Posterior cingulate gyrus (tissue), 11 donors: ENCODE measurements at regions not wholly inside any gene's neighbourhood (a gene's known extent, or its start where the extent isn't known, plus 50 kb on each side); places are given as distances from the start of the nearest gene placed in this dataset.
"Not testable (repeated sequence)": the region's sequence is repeated elsewhere in the genome, so short reads cannot be mapped to it uniquely, and the experiment has no call there.

Source experiments
- DNase-seq, 10 donors: peaks; one replicate each; pipeline versions ENCODE4 v3.0.0 to v3.0.0-alpha.2; 2020 to 2021; ENCODE audit warnings: mixed read lengths in 3 of 10
- intact Hi-C: fragments of 100-400 bp; cut with DNase I; formaldehyde crosslinking; loops from one replicate; pipeline ENCODE4 v1.15.1; 2023

DNA sequence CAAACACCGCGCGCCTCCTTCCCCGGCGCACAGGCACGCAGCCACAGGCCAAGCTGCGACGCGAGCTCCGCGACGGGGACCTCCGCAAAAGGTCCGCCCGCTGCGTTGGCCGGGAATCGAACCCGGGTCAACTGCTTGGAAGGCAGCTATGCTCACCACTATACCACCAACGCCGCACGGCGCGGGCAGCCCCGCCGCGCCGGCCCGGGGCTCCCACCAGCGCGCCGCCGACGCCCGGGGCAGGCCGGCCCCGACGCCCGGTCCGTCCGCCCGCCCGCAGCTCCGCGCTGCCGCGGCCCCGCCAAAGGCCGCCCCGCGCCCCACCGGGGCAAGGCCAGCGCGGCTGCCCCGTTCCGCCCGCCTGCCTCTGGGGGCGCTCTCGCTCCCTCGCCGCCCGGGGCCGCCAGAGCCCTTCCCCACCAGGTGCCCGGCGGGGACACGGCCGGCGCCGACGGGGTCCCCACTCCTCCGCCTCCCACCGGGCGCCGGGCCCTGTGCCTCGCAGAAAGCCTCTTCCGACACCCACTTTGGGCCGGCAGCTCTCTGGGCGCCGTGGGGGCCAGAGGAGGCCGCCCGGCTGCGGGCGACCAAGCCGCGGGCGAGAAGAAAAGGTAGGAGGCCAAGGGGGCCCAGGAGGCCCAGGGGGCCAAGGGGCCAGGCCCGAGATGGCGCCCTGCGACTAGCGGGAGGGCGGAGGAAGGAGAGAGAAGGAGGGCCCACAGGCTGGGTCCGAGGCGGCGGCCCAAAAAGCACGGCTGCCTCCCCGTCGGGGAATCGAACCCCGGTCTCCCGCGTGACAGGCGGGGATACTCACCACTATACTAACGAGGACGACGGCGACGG is 50.2 kb upstream of the FCGR2A start:
- DNase-seq, intact Hi-C loops: not testable (repeated sequence)

DNA sequence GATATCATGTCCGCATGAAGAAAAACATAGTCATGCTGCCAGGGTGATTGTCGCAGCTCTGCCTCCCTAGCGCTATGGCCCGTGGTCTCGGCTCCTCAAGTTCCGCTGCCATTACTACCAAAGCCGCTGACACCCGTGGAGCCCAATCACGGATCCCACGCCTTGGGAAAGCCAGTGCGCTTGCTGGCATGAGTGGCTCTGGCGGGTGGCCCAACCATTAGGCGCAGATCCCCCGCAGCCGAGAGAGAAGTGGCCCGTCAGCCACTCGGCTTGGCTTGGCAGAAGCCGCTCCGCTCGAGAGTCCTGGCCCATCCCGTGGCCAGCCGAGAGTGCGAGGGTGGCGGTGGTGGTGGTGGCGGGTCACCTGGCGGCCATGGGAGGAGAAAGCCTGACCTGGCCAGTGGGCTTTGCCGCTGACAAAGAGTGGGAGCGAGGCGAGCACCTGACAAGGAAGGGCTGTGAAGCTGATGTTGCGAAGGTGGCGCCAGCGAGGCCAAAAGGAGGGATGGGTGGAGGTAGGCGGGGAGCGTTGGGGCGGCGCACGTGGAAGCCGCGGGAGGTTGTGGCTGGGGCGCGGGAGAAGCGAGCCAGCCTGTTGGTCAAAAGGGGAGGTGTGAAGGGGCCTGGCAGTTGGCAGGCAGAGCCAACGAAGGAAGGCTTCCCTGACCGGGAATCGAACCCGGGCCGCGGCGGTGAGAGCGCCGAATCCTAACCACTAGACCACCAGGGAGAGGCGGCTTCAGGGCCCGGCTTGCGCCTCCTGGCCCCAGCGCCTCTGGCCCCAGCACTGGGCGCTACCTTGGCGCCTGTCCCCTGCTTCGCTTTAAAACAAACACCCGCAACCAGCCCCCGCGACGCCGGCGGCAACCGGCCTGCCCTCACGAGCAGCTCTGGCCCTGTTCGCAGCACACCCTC is 51.0 kb upstream of the FCGR2A start:
- intact Hi-C loops = not testable (repeated sequence)
- peak in 8 of 10 donors; percentile 4 to 91 (median 50) for DNase-seq

DNA sequence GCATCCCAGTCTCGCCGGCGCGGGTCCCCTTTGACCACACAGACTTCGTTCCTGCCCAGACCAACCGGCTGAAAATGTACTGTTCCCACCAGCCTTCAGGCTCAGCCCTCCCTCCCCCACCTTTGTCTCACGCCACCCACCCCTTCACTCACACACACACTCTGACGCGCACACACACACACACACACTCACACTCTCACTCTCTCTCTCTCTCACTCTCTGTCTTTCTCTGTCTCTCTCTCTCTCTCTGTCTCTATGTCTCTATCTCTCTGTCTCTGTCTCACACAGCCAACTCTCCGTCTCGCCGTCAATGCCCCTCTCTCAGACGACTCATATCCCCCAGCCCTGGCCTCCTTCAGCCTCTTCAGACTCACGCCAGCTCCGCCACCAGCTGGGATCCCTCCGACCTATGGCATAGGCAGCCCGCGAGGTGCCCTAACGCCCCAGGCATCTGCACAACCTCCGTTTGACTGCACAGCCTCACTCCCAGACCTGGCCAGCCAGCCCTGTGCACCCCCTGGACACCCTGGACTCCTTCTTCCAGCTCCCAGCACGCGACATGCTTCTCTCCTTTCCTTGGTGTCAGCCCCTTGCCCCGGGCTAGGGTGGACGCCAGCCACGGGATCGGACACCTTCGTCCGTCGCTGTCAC is 53.4 kb upstream of the FCGR2A start:
- intact Hi-C loops, DNase-seq: not testable (repeated sequence)

DNA sequence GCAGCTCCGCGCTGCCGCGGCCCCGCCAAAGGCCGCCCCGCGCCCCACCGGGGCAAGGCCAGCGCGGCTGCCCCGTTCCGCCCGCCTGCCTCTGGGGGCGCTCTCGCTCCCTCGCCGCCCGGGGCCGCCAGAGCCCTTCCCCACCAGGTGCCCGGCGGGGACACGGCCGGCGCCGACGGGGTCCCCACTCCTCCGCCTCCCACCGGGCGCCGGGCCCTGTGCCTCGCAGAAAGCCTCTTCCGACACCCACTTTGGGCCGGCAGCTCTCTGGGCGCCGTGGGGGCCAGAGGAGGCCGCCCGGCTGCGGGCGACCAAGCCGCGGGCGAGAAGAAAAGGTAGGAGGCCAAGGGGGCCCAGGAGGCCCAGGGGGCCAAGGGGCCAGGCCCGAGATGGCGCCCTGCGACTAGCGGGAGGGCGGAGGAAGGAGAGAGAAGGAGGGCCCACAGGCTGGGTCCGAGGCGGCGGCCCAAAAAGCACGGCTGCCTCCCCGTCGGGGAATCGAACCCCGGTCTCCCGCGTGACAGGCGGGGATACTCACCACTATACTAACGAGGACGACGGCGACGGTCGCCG is 57.4 kb upstream of the FCGR2A start:
- DNase-seq, intact Hi-C loops: not testable (repeated sequence)

DNA sequence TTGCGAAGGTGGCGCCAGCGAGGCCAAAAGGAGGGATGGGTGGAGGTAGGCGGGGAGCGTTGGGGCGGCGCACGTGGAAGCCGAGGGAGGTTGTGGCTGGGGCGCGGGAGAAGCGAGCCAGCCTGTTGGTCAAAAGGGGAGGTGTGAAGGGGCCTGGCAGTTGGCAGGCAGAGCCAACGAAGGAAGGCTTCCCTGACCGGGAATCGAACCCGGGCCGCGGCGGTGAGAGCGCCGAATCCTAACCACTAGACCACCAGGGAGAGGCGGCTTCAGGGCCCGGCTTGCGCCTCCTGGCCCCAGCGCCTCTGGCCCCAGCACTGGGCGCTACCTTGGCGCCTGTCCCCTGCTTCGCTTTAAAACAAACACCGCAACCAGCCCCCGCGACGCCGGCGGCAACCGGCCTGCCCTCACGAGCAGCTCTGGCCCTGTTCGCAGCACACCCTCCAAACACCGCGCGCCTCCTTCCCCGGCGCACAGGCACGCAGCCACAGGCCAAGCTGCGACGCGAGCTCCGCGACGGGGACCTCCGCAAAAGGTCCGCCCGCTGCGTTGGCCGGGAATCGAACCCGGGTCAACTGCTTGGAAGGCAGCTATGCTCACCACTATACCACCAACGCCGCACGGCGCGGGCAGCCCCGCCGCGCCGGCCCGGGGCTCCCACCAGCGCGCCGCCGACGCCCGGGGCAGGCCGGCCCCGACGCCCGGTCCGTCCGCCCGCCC is 58.1 kb upstream of the FCGR2A start:
- DNase-seq, intact Hi-C loops: not testable (repeated sequence)

DNA sequence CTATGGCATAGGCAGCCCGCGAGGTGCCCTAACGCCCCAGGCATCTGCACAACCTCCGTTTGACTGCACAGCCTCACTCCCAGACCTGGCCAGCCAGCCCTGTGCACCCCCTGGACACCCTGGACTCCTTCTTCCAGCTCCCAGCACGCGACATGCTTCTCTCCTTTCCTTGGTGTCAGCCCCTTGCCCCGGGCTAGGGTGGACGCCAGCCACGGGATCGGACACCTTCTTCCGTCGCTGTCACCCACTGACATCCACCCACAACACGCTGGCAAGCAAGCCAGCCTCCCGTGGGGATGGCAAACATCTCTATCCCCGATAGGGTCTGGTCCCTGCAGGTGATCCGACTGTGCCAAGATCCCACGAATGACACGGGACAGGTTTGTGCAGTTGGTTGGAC is 60.5 kb upstream of the FCGR2A start:
- intact Hi-C loops = not testable (repeated sequence)
- DNase-seq = peak in 8 of 10 donors; percentile 26 to 95 (median 42)

DNA sequence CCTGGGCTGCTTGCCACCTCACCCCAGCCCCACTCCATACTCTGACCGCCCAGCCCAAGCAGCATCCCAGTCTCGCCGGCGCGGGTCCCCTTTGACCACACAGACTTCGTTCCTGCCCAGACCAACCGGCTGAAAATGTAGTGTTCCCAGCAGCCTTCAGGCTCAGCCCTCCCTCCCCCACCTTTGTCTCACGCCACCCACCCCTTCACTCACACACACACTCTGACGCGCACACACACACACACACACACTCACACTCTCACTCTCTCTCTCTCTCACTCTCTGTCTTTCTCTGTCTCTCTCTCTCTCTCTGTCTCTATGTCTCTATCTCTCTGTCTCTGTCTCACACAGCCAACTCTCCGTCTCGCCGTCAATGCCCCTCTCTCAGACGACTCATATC is 61.0 kb upstream of the FCGR2A start:
- DNase-seq, intact Hi-C loops: not testable (repeated sequence)

DNA sequence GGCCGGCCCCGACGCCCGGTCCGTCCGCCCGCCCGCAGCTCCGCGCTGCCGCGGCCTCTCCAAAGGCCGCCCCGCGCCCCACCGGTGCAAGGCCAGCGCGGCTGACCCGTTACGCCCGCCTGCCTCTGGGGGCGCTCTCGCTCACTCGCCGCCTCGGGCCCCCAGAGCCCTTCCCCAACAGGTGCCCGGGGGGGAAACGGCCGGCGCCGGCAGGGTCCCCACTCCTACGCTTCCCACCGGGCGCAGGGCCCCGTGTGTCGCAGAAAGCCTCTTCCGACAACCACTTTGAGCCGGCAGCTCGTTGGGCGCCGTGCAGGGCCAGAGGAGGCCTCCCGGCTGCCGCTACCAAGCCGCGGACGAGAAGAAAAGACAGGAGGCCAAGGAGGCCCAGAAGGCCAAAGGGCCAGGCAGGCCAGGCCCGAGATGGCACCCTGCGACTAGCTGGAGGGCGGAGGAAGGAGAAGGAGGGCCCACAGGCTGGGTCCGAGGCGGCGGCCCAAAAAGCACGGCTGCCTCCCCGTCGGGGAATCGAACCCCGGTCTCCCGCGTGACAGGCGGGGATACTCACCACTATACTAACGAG is 64.9 kb upstream of the FCGR2A start:
- peak in 9 of 10 donors; percentile 13 to 94 (median 54) for DNase-seq
- intact Hi-C loops = no loop called here

DNA sequence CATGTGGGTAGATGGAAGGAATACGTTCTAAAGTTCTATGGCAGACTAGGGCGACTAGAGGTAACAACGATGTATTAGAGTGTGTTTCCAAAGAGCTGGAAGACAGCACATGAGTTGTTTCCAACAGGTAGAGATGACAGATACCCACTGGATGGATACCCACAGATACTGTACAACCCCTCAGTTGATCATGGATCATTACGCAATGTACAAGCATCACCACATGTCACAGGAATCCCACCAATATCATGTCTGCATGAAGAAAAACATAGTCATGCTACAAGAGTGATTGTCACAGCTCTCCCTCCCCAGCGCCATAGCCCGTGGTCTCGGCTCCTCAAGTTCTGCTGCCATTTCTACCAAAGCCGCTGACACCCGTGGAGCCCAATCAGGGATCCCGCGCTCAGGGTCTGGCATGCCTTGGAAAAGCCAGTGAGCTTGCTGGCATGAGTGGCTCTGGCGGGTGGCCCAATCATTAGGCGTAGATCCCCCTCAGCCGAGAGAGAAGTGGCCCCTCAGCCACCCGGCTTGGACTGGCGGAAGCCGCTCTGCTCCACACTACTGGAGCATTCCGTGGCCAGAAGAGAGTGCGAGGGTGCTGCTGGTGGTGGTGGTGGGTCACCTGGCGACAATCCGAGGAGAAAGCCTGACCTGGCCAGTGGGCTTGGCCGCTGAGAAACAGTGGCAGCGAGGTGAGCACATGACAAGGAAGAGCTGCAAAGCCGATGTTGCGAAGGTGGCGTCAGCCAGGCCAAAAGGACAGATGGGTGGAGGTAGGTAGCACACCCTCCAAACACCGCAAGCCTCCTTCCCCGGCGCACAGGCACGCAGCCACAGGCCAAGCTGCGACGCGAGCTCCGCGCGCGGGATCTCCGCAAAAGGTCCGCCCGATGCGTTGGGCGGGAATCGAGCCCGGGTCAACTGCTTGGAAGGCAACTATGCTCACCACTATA is 65.7 kb upstream of the FCGR2A start:
- peak in 3 of 10 donors; percentile 9 to 83 (median 13) for DNase-seq
- intact Hi-C loops = no loop called here

DNA sequence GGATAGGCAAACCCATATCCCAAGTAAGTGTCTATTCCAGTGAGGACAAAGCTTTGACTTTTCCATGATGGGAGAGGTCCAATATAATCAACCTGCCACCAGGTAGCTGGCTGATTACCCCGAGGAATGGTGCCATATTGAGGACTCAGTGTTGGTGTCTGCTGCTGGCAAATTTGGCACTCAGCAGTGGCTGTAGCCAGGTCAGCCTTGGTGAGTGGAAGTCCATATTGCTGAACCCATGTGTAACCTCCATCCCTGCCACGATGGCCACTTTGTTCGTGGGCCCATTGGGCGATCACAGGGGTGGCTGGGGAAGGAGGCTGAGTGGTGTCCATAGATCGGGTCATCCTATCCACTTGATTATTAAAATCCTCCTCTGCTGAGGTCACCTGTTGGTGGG is 65.5 kb upstream of the CFAP126 start:
- DNase-seq, intact Hi-C loops: not testable (repeated sequence)

DNA sequence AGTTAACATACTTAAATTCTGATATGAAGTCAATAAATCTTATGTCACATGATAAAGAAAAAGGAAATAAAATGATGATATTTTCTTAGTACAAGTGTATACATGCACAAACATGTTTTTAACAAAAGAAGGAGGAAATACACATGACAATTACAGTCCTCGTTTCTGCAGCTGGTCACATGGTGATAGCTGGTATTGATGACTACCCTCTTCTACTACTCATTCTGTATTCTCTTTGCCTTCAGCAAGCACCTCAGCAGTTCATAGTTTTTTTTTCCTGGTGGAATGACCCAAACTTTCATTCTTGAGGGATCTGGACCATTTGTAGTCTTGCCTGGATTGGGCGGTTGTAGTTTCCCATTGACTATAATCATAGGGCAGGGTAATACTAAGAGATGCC is 64.4 kb upstream of the CFAP126 start:
- intact Hi-C loops = no loop called here
- DNase-seq = no peak

DNA sequence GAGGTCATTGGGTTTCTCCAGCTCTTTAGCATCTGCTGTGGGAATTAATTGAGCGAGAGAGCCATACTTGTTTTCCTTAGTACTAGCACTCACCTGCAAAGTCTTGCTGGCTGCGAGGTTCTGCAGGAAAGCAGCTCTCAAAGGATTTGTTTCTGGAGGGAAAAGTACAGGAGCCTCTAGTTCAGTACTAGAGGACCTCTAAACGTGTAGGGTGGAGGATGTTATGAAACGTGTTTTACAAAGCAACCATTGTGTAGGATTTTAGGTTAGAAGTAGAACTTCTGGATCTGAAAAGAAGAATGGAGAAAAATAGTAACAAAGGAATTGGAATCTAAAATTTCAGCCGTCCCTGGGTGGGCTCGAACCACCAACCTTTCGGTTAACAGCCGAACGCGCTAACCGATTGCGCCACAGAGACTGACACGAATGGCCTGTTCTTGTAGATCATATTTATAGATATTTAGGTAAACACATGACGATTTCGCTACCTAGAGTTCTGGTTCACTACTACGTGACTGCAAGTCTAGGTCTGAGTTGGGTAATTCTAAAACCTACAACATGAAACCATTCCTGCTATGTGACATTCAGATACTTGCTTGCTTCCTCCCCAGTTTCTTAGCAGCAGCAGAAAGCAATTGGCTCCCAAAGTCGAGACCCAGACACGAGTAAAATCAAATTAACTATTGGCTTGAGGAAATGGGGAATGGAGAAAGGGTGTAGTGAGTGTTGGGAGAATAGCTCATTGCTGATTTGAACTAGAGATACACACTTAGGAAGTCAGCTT is 60.2 kb upstream of the CFAP126 start:
- intact Hi-C loops = no loop called here
- DNase-seq = no peak

DNA sequence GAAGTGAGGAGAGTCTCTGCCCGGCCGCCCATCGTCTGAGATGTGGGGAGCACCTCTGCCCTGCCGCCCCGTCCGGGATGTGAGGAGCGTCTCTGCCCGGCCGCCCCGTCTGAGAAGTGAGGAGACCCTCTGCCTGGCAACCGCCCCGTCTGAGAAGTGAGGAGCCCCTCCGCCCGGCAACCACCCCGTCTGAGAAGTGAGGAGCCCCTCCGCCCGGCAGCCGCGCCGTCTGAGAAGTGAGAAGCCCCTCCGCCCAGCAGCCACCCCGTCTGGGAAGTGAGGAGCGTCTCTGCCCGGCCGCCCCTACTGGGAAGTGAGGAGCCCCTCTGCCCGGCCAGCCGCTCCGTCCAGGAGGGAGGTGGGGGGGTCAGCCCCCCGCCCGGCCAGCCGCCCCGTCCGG is 55.2 kb upstream of the CFAP126 start:
- DNase-seq = not testable (repeated sequence)

DNA sequence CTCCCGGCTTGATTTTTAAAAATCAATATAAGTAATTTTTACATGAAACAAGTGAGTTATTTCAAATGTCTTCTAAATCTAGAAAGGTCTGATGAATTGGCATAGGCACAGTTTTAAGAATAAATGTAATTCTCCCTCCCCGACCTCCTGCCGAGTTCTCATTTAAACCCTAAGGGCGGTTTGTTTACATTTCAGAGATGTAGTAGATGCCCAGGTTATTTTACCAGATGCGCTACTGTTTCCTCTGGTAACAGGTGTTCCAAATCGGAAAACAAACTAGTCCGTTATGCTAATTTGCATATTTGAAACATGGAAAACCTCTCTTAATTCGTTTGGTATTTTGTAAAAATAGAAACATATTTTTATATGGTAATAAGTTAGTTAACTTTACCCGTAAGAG is 53.8 kb upstream of the CFAP126 start:
- intact Hi-C loops = no loop called here
- no peak for DNase-seq

More for the DNA sequence above, 55.2 kb upstream of the CFAP126 start:
- intact Hi-C loops = not testable (repeated sequence)

DNA sequence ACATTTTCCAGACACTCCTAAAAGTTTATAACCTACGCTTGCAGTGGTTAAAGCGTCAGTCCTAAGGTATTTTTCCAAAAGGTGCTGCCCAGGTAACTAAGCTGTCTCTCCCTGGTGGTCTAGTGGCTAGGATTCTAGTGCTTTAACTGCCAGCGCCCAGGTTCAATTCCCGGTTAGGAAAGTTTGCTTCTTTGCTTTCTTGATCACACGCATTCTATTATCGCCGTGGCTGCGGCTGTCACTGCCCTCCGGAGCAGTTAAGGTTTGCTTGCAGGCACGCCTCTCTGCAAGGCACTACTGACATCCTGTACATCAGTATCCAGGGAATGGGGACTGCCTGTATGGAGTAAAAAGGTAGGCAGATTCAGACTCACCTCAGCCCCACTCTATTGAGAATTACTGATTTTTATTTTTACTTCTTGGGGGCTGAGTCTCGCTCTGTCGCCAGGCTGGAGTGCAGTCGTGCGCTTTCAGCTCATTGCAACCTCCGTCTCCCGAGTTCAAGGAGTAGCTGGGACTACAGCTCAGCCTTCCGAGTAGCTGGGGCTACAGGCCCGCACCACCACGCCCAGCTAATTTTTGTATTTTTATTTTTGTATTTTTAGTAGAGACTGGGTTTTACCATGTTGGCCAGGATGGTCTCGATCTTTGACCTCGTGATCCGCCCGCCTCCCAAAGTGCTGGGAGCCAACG is 53.2 kb upstream of the CFAP126 start:
- intact Hi-C loops = no loop called here
- DNase-seq = no peak

DNA sequence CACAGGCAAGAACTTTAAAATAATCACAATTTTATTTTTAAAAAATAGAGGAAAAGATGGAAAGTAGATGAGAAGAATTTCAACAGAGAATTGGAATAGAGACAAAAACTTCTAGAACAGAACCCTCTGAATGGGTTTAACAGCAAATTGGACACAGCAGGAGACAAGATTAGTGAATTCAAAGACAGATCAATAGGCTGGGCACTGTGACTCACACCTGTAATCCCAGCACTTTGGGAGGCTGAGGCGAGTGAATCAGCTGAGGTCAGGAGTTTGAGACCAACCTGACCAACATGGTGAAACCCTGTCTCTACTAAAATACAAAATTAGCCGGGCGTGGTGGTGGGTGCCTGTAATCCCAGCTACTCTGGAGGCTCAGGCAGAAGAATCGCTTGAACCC is 49.9 kb upstream of the CFAP126 start:
- DNase-seq, intact Hi-C loops: not testable (repeated sequence)
